ENCODE measurements at regions not wholly inside any gene's neighbourhood (a gene's known extent, or its start where the extent isn't known, plus 50 kb on each side); places are given as distances from the start of the nearest gene placed in this dataset.
"Not testable (repeated sequence)": the region's sequence is repeated elsewhere in the genome, so short reads cannot be mapped to it uniquely, and the experiment has no call there.

- TF ChIP-seq CTCF (IDR thresholded peaks at IDR 0.05 in 4 of 5, conservative IDR thresholded peaks at IDR 0.05 in 1 of 5); POLR2A (IDR thresholded peaks at IDR 0.05): not testable (repeated sequence)
These were observed 90.8 kb upstream of the FBXO28 start for GRCh38 chr1:224023122-224023521.

Data from gastrocnemius medialis (tissue), 4 donors.